Suprapubic skin (tissue), 4 donors: ENCODE measurements at regions not wholly inside any gene's neighbourhood (a gene's known extent, or its start where the extent isn't known, plus 50 kb on each side); places are given as distances from the start of the nearest gene placed in this dataset.

ENCODE experiments used
- CTCF ChIP-seq, 2 donors: fragments of 200-600 bp in 1 of 2; fragments of 450-650 bp in 1 of 2; sonication (generic) in 1 of 2; IDR thresholded peaks; one replicate each; pipeline ENCODE4 v1.5.1; 2016 to 2019; ENCODE audit warnings: antibody characterized with exemption in 2 of 2, mild to moderate bottlenecking in 1 of 2, moderate library complexity in 1 of 2
- EP300 ChIP-seq: sonication (generic); formaldehyde crosslinking; IDR thresholded peaks from one replicate; pipeline ENCODE4 v1.6.1; 2017; ENCODE audit warnings: antibody characterized with exemption
- POLR2AphosphoS5 ChIP-seq, 3 donors: sonication (generic); formaldehyde crosslinking; IDR thresholded peaks; one replicate each; pipeline ENCODE4 v1.6.1; 2017; ENCODE audit warnings: antibody characterized with exemption in 3 of 3

- TF ChIP-seq CTCF (IDR thresholded peaks at IDR 0.05): no peak
- no peak for TF ChIP-seq POLR2AphosphoS5 (IDR thresholded peaks at IDR 0.05)
- TF ChIP-seq EP300: no peak
Measured at GRCh38 chr15:59924812-59925522, 79.1 kb upstream of the FOXB1 start.
